Omental fat pad (tissue), 3 donors: ENCODE measurements at regions not wholly inside any gene's neighbourhood (a gene's known extent, or its start where the extent isn't known, plus 50 kb on each side); places are given as distances from the start of the nearest gene placed in this dataset.

Experiments used
- ATAC-seq: fragments of 150-250 bp; one replicate; pipeline ENCODE4 v1.9.1; 2016; ENCODE audit warnings: mild to moderate bottlenecking, moderate library complexity; ENCODE audit not compliant: low FRiP score
- DNase-seq: peaks from one replicate; pipeline ENCODE4 v3.0.0-alpha.2; 2019; ENCODE audit warnings: low spot score
- CTCF ChIP-seq, 3 donors: fragments of 450-650 bp; IDR thresholded peaks; one replicate each; pipeline ENCODE4 v1.5.1; 2016 to 2017; ENCODE audit warnings: antibody characterized with exemption in 3 of 3, mild to moderate bottlenecking in 3 of 3, moderate library complexity in 2 of 3

GRCh38 chr4:177841258-177841657, 399.0 kb upstream of the AGA start:
- ATAC-seq (no peak), DNase-seq (no peak)
- TF ChIP-seq CTCF (IDR thresholded peaks at IDR 0.05), result no peak

- TF ChIP-seq CTCF (IDR thresholded peaks at IDR 0.05), result no peak
- DNase-seq (no peak), ATAC-seq (no peak)
Measured at GRCh38 chr4:177853229-177853628, 411.0 kb upstream of the AGA start.

- no peak for TF ChIP-seq CTCF (IDR thresholded peaks at IDR 0.05)
- DNase-seq (no peak), ATAC-seq (no peak)
Measured at GRCh38 chr4:177855507-177856197, 413.4 kb upstream of the AGA start.

- DNase-seq (no peak), ATAC-seq (no peak)
- TF ChIP-seq CTCF (IDR thresholded peaks at IDR 0.05), result no peak
Measured at GRCh38 chr4:177860171-177860570, 417.9 kb upstream of the AGA start.

- DNase-seq, result no peak
Measured at GRCh38 chr4:177861551-177862094, 419.4 kb upstream of the AGA start.

GRCh38 chr4:177862541-177863176, 420.4 kb upstream of the AGA start:
- ATAC-seq, result no peak
- no peak for TF ChIP-seq CTCF (IDR thresholded peaks at IDR 0.05)

More at GRCh38 chr4:177861551-177862094, 419.4 kb upstream of the AGA start:
- no peak for ATAC-seq
- no peak for TF ChIP-seq CTCF (IDR thresholded peaks at IDR 0.05)

GRCh38 chr4:177879851-177880250, 437.6 kb upstream of the AGA start:
- no peak for ATAC-seq
- no peak for DNase-seq
- no peak for TF ChIP-seq CTCF (IDR thresholded peaks at IDR 0.05)

More at GRCh38 chr4:177862541-177863176, 420.4 kb upstream of the AGA start:
- no peak for DNase-seq
